NT2/D1 (cell line): ENCODE measurements at regions not wholly inside any gene's neighbourhood (a gene's known extent, or its start where the extent isn't known, plus 50 kb on each side); places are given as distances from the start of the nearest gene placed in this dataset.

Experiments
- SUZ12 ChIP-seq: IDR thresholded peaks from 2 replicates; pipeline ENCODE4 v1.6.1; 2011; ENCODE audit not compliant: insufficient read length, insufficient read depth; ENCODE audit errors: extremely low read depth
- ZNF274 ChIP-seq: IDR thresholded peaks from 2 replicates; pipeline ENCODE4 v1.6.1; 2011; ENCODE audit warnings: mild to moderate bottlenecking, low read depth, low read length

DNA sequence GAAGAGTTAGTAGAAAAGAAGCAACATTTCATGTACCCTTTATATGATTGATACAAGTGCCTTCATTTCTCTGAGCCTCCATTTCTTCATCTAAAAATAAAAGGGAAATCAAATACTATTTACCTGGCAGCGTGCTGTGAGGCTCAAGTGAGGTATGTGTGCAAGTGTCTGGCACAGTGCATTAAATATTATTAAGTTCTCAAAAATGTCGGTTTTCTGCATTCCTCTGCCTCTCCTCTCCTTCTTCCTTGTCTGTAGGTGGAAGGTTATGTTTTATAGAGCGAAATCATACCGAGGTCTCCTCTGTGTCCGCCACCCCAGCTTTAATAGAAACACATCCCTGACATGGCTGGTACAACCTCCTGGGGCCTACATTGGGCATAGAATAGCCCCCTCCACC is 93.0 kb downstream of the FGF18 start:
- TF ChIP-seq ZNF274 (no peak), SUZ12 (no peak)
